Endothelial cell of umbilical vein (primary cell): ENCODE measurements at regions not wholly inside any gene's neighbourhood (a gene's known extent, or its start where the extent isn't known, plus 50 kb on each side); places are given as distances from the start of the nearest gene placed in this dataset.

ENCODE experiments used
- BruUV-seq: library from RNA; stranded (reverse); fragments of 400-500 nt; replicated peaks from 2 replicates; lab custom pipeline; 2021; lab: Mats Ljungman, UMichigan
- CTCF ChIA-PET: fragments of 300-600, 350-600 bp; sonication (Branson Sonifier 250); formaldehyde crosslinking; loops from one replicate; lab custom pipeline; 2021; ENCODE audit warnings: antibody characterized with exemption, inconsistent platforms; lab: Charles Lee
- POLR2A ChIA-PET: fragments of 300-600, 350-600 bp; sonication (Branson Sonifier 250); formaldehyde crosslinking; loops from one replicate; lab custom pipeline; 2021; ENCODE audit warnings: antibody characterized with exemption, inconsistent platforms; lab: Charles Lee
- DNase-seq: peaks from one replicate; pipeline ENCODE4 v3.0.0-alpha.2; 2011; ENCODE audit warnings: low read depth, low spot score
- FAIRE-seq: peaks from 2 replicates; lab custom pipeline; 2011; peaks lifted over from hg19 to GRCh38; lab: Jason Lieb, UNC
- H2AFZ ChIP-seq: 2 replicates; pipeline ENCODE4 v1.6.0; 2012; ENCODE audit warnings: low read depth, low read length, control low read depth, inconsistent platforms
- H3K27ac ChIP-seq: 2 replicates; pipeline ENCODE4 v1.5.1; 2011; ENCODE audit warnings: low read depth, mild to moderate bottlenecking, control low read depth, low read length, moderate library complexity; ENCODE audit not compliant: insufficient read depth
- H3K27me3 ChIP-seq, 2 experiments: 2 replicates each; pipeline versions ENCODE4 v1.6.0 to v1.6.1; 2011; ENCODE audit warnings: low read length in 2 of 2, mixed read lengths in 1 of 2; ENCODE audit not compliant: control insufficient read depth in 2 of 2, insufficient read depth in 2 of 2
- H3K36me3 ChIP-seq, 2 experiments: 2 replicates in 1 of 2; 3 replicates in 1 of 2; pipeline ENCODE4 v1.5.1; 2011; ENCODE audit warnings: low read length in 2 of 2, mild to moderate bottlenecking in 1 of 2, moderate library complexity in 1 of 2; ENCODE audit not compliant: control insufficient read depth in 2 of 2, insufficient read depth in 2 of 2; ENCODE audit errors: extremely low read depth in 1 of 2
- H3K4me1 ChIP-seq: 3 replicates; pipeline ENCODE4 v1.5.1; 2011; ENCODE audit warnings: mild to moderate bottlenecking, low read length; ENCODE audit not compliant: control insufficient read depth, insufficient read depth; ENCODE audit errors: extremely low read depth
- H3K4me2 ChIP-seq: 2 replicates; pipeline ENCODE4 v1.6.1; 2011; ENCODE audit warnings: low read length, control low read depth, mixed read lengths; ENCODE audit not compliant: insufficient read depth
- H3K4me3 ChIP-seq, 3 experiments: fragments of 200-600 bp in 1 of 3; sonication (generic), shearing (Covaris generic) in 1 of 3; replicated peaks in 1 of 3; 2 replicates each; pipeline ENCODE4 v1.5.1; 2011 to 2016; ENCODE audit warnings: control low read depth in 3 of 3, low read length in 3 of 3, mild to moderate bottlenecking in 2 of 3, inconsistent platforms in 1 of 3, low read depth in 1 of 3, moderate library complexity in 1 of 3; ENCODE audit not compliant: insufficient read depth in 1 of 3
- H3K79me2 ChIP-seq: 2 replicates; pipeline ENCODE4 v1.6.0; 2012; ENCODE audit warnings: low read length, inconsistent platforms; ENCODE audit not compliant: control insufficient read depth, insufficient read depth
- H3K9ac ChIP-seq: replicated peaks from 2 replicates; pipeline ENCODE3; 2011; ENCODE audit warnings: low read length, control low read depth; ENCODE audit not compliant: insufficient read depth; ENCODE audit errors: extremely low read depth
- H3K9me1 ChIP-seq: replicated peaks from 3 replicates; pipeline ENCODE4 v1.6.0; 2011; ENCODE audit warnings: mild to moderate bottlenecking, low read length; ENCODE audit not compliant: control insufficient read depth, insufficient read depth; ENCODE audit errors: extremely low read depth
- H3K9me3 ChIP-seq: replicated peaks from 2 replicates; pipeline ENCODE4 v1.5.1; 2012; ENCODE audit warnings: low read length, inconsistent platforms; ENCODE audit not compliant: control insufficient read depth, insufficient read depth
- H4K20me1 ChIP-seq: replicated peaks from 2 replicates; pipeline ENCODE3; 2011; ENCODE audit warnings: mild to moderate bottlenecking, low read length; ENCODE audit not compliant: control insufficient read depth, insufficient read depth; ENCODE audit errors: extremely low read depth
- EZH2 ChIP-seq: IDR thresholded peaks from 2 replicates; pipeline ENCODE4 v1.6.1; 2012; ENCODE audit warnings: borderline replicate concordance, low read depth, mild to moderate bottlenecking, moderate library complexity, low read length, inconsistent platforms; ENCODE audit not compliant: severe bottlenecking
- FOS ChIP-seq: IDR thresholded peaks from 2 replicates; pipeline ENCODE4 v1.6.1; 2011; ENCODE audit warnings: mild to moderate bottlenecking, low read length, moderate library complexity, borderline replicate concordance; ENCODE audit not compliant: insufficient read depth
- GATA2 ChIP-seq: IDR thresholded peaks from 2 replicates; pipeline ENCODE4 v1.7.0; 2011; ENCODE audit warnings: low read depth, mild to moderate bottlenecking, moderate library complexity, mixed read lengths, low read length; ENCODE audit not compliant: insufficient read length, insufficient read depth
- MYC ChIP-seq: IDR thresholded peaks from one replicate; pipeline ENCODE4 v1.6.1; 2011; ENCODE audit warnings: mild to moderate bottlenecking, low read depth, low read length
- POLR2A ChIP-seq: IDR thresholded peaks from 2 replicates; pipeline ENCODE4 v1.6.1; 2012; ENCODE audit warnings: low read depth, mild to moderate bottlenecking, control low read depth, low read length
- POLR2AphosphoS5 ChIP-seq: IDR thresholded peaks from 2 replicates; pipeline ENCODE4 v1.6.1; 2012; ENCODE audit warnings: low read depth, mild to moderate bottlenecking, control low read depth, low read length, moderate library complexity; ENCODE audit not compliant: insufficient read depth
- dilution Hi-C: fragments of 300-500 bp; cut with MboI; formaldehyde crosslinking; loops from one replicate; pipeline ENCODE4 v1.15.0; 2019; ENCODE audit warnings: low sequenced_read_pairs; ENCODE audit not compliant: extremely low pct_ligation_motif_present
- intact Hi-C: fragments of 100-400 bp; cut with micrococcal nuclease; formaldehyde crosslinking; loops from one replicate; pipeline ENCODE4 v1.10.0; 2022
- TF ChIP-seq, protein P1 (sequence below), 2 donors: IDR thresholded peaks; 1 replicate in 1 of 2; 2 replicates in 1 of 2; pipeline ENCODE4 v1.5.1; 2011; ENCODE audit warnings: low read length in 2 of 2, mild to moderate bottlenecking in 2 of 2, moderate library complexity in 2 of 2, control low read depth in 1 of 2, inconsistent platforms in 1 of 2, low read depth in 1 of 2; ENCODE audit not compliant: insufficient read depth in 1 of 2; ENCODE audit errors: extremely low read depth in 1 of 2

DNA sequence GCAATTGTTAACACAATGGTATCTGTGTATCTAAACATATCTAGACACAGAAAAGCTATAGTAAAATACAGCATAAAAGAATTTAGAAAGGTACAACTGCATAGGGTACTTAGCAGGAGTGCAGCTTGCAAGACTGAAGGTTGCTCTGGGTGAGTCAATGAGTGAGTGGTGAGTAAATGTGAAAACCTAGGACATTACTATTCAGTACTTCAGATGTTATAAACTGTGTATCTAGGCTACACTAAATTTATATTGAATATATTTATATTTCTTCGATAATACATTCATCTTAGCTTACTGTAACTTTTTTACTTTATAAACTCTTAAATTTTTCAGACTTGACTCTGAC lies 409.0 kb upstream of the DCN start:
- FAIRE-seq (no peak), DNase-seq (no peak)
- H3K4me2 ChIP-seq, result no peak overlapping the region
- no peaks in the 10 kb centered on the region for H4K20me1 ChIP-seq
- no peaks in the 10 kb centered on the region for H3K9me1 ChIP-seq
- H3K4me3 ChIP-seq, result no peak overlapping the region
- H3K9ac ChIP-seq, result no peak overlapping the region
- intact Hi-C loops, result no loop called here
- H3K27ac ChIP-seq, result no peak overlapping the region
- H3K36me3 ChIP-seq, result no peaks in the 10 kb centered on the region
- H3K9me3 ChIP-seq, result no peaks in the 10 kb centered on the region
- dilution Hi-C loops, result no loop called here
- no peaks in the 10 kb centered on the region for H3K4me1 ChIP-seq
- CTCF ChIA-PET, result interaction anchor here (2.2 to 4.2 kb wide), 2 partner anchors 12 to 13 kb away, joined by 8 to 15 read pairs; no protein-coding TSS in a partner anchor
- H2AFZ ChIP-seq, result no peak overlapping the region
- H3K79me2 ChIP-seq, result no peaks in the 10 kb centered on the region
- POLR2A ChIA-PET, result no interaction called here
- H3K27me3 ChIP-seq, result no peaks in the 10 kb centered on the region
- TF ChIP-seq MYC (no peak), POLR2A (no peak), GATA2 (no peak), FOS (no peak), POLR2AphosphoS5 (no peak), EZH2 (no peak)
- TF ChIP-seq, protein P1, sequence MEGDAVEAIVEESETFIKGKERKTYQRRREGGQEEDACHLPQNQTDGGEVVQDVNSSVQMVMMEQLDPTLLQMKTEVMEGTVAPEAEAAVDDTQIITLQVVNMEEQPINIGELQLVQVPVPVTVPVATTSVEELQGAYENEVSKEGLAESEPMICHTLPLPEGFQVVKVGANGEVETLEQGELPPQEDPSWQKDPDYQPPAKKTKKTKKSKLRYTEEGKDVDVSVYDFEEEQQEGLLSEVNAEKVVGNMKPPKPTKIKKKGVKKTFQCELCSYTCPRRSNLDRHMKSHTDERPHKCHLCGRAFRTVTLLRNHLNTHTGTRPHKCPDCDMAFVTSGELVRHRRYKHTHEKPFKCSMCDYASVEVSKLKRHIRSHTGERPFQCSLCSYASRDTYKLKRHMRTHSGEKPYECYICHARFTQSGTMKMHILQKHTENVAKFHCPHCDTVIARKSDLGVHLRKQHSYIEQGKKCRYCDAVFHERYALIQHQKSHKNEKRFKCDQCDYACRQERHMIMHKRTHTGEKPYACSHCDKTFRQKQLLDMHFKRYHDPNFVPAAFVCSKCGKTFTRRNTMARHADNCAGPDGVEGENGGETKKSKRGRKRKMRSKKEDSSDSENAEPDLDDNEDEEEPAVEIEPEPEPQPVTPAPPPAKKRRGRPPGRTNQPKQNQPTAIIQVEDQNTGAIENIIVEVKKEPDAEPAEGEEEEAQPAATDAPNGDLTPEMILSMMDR (IDR thresholded peaks at IDR 0.05; ENCODE audit: extremely low read depth in 1 of 2, insufficient read depth in 1 of 2, low read depth in 1 of 2, low read length in 2 of 2), result no peak
- BruUV-seq, result no TSS peak
